MM.1S (cell line): ENCODE measurements at regions not wholly inside any gene's neighbourhood (a gene's known extent, or its start where the extent isn't known, plus 50 kb on each side); places are given as distances from the start of the nearest gene placed in this dataset.

Experiments
- DNase-seq: peaks from one replicate; pipeline ENCODE4 v3.0.0-alpha.2; 2015
- H2AFZ ChIP-seq: fragments of 300-600 bp; sonication (generic); 2 replicates; pipeline ENCODE4 v1.6.0; 2016; ENCODE audit warnings: antibody characterized with exemption, low read length
- H3F3A ChIP-seq: fragments of 300-600 bp; sonication (generic); 2 replicates; pipeline ENCODE4 v1.6.1; 2016; ENCODE audit warnings: mild to moderate bottlenecking, antibody characterized with exemption, low read length, moderate library complexity, mixed read lengths; ENCODE audit not compliant: insufficient read depth
- H3K27ac ChIP-seq: fragments of 300-600 bp; sonication (generic); 2 replicates; pipeline ENCODE4 v1.5.1; 2016; ENCODE audit warnings: mild to moderate bottlenecking, low read length
- H3K27me3 ChIP-seq: fragments of 300-600 bp; sonication (generic); replicated peaks from 2 replicates; pipeline ENCODE4 v1.6.0; 2016; ENCODE audit warnings: low read length; ENCODE audit not compliant: insufficient read depth
- H3K36me3 ChIP-seq: fragments of 300-600 bp; sonication (generic); replicated peaks from 2 replicates; pipeline ENCODE4 v1.6.1; 2016; ENCODE audit warnings: mild to moderate bottlenecking, low read length, mixed read lengths; ENCODE audit not compliant: insufficient read depth
- H3K4me1 ChIP-seq: fragments of 300-600 bp; sonication (generic); 2 replicates; pipeline ENCODE4 v1.6.1; 2016; ENCODE audit warnings: low read length, mixed read lengths
- H3K4me2 ChIP-seq: fragments of 300-600 bp; sonication (generic); 2 replicates; pipeline ENCODE4 v1.6.0; 2016; ENCODE audit warnings: low read depth, low read length
- H3K4me3 ChIP-seq: fragments of 300-600 bp; sonication (generic); 2 replicates; pipeline ENCODE4 v1.5.1; 2016; ENCODE audit warnings: low read length, mixed read lengths
- H3K79me2 ChIP-seq: fragments of 300-600 bp; sonication (generic); 2 replicates; pipeline ENCODE4 v1.6.1; 2016; ENCODE audit warnings: mixed run types, low read length, mixed read lengths
- H3K9ac ChIP-seq: fragments of 300-600 bp; sonication (generic); 2 replicates; pipeline ENCODE4 v1.6.1; 2016; ENCODE audit warnings: low read length, mixed read lengths
- H3K9me2 ChIP-seq: fragments of 300-600 bp; sonication (generic); replicated peaks from 2 replicates; pipeline ENCODE4 v1.6.1; 2016; ENCODE audit warnings: mild to moderate bottlenecking, low read length, mixed read lengths; ENCODE audit not compliant: insufficient read depth
- H3K9me3 ChIP-seq: fragments of 300-600 bp; sonication (generic); replicated peaks from 2 replicates; pipeline ENCODE4 v1.6.1; 2016; ENCODE audit warnings: mild to moderate bottlenecking, low read length, mixed read lengths; ENCODE audit not compliant: insufficient read depth
- H4K20me1 ChIP-seq: fragments of 300-600 bp; sonication (generic); 2 replicates; pipeline ENCODE4 v1.6.1; 2016; ENCODE audit warnings: mild to moderate bottlenecking, low read length, moderate library complexity, mixed read lengths; ENCODE audit not compliant: insufficient read depth
- CTCF ChIP-seq: fragments of 300-600 bp; sonication (generic); IDR thresholded peaks from 2 replicates; pipeline ENCODE4 v1.5.1; 2016; ENCODE audit warnings: antibody characterized with exemption, low read length, mixed read lengths
- EZH2 ChIP-seq: fragments of 300-600 bp; sonication (generic); optimal IDR thresholded peaks from 2 replicates; pipeline ENCODE3; 2017; ENCODE audit warnings: low read depth, mild to moderate bottlenecking, antibody characterized with exemption, low read length, mixed read lengths
- EZH2phosphoT487 ChIP-seq: fragments of 300-600 bp; sonication (generic); IDR thresholded peaks from 2 replicates; pipeline ENCODE4 v1.6.1; 2018; ENCODE audit warnings: antibody characterized with exemption, low read length

DNA sequence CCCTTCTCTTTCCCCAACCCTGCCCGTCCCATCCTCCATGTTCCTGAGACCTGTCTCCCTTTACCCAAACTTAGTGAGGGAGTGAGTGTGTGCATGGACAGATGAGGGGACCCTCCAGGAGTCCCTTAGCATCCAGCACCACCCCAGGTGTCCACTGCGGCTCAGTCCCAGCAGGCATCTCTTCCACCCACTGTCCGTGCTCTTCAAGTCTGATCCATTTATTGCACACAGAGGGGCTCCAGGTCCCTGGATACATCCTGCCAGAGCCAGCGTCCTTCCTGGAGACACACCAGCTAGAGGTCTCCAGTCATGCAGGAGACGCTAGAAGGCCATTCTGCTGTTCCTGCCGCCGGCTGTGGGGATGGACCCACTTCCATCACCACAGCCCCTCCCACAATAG, 239.2 kb downstream of the ADGRD1 start:
- Histone ChIP-seq H4K20me1 (no peaks in the 10 kb centered on the region), H3K36me3 (no peaks in the 10 kb centered on the region), H3K9me2 (no peaks in the 10 kb centered on the region), H3K27ac (no peak overlapping the region), H3K4me1 (no peaks in the 10 kb centered on the region), H3K9ac (no peak overlapping the region), H3F3A (no peaks in the 10 kb centered on the region), H3K9me3 (no peaks in the 10 kb centered on the region), H3K4me2 (no peak overlapping the region), H3K4me3 (no peak overlapping the region), H3K27me3 (no peaks in the 10 kb centered on the region), H3K79me2 (no peaks in the 10 kb centered on the region), H2AFZ (no peak overlapping the region)
- TF ChIP-seq EZH2phosphoT487 (no peak), EZH2 (no peak), CTCF (no peak)
- no peak for DNase-seq

- H3F3A ChIP-seq = no peaks in the 10 kb centered on the region
- no peaks in the 10 kb centered on the region for H3K36me3 ChIP-seq
- H3K79me2 ChIP-seq = no peaks in the 10 kb centered on the region
- TF ChIP-seq CTCF = no peak
- TF ChIP-seq EZH2phosphoT487 = no peak
- TF ChIP-seq EZH2 = no peak
- no peak overlapping the region for H2AFZ ChIP-seq
- H3K9me3 ChIP-seq = no peaks in the 10 kb centered on the region
- no peak overlapping the region for H3K9ac ChIP-seq
- no peaks in the 10 kb centered on the region for H3K27me3 ChIP-seq
- no peaks in the 10 kb centered on the region for H3K4me1 ChIP-seq
- no peaks in the 10 kb centered on the region for H3K9me2 ChIP-seq
- H3K4me3 ChIP-seq = no peak overlapping the region
- H4K20me1 ChIP-seq = no peaks in the 10 kb centered on the region
- DNase-seq = no peak
- no peak overlapping the region for H3K27ac ChIP-seq
- H3K4me2 ChIP-seq = no peak overlapping the region
Observed at GRCh38 chr12:131194166-131194565, 240.5 kb downstream of the ADGRD1 start.

DNA sequence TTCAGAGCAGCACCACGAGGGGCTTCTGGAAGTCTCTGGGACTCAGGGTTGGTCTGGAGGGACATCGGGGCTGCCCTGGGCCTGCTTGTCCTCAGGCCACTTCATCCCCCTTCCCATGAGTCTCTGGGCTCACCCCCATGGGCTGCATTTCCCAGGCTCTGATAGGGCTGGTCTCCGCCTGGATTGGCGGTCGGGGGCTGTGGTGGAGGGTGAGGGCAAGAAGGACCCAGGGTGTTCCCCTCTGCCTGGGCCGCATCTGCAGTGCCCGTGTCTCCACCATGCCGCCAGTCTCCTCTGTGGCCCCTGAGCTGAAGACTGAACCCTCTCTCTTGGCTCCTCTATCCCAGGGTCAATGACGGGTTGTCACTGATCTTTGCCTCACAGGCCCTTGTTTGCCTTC, 242.1 kb downstream of the ADGRD1 start:
- Histone ChIP-seq H2AFZ (no peak overlapping the region), H3K27me3 (no peaks in the 10 kb centered on the region)

More for the DNA sequence above, 242.1 kb downstream of the ADGRD1 start:
- Histone ChIP-seq H3F3A (no peaks in the 10 kb centered on the region), H3K4me2 (no peak overlapping the region), H3K27ac (no peak overlapping the region), H3K4me1 (no peaks in the 10 kb centered on the region), H3K9ac (no peak overlapping the region), H3K36me3 (no peaks in the 10 kb centered on the region), H3K79me2 (no peaks in the 10 kb centered on the region), H3K9me2 (no peaks in the 10 kb centered on the region), H3K4me3 (no peak overlapping the region), H4K20me1 (no peaks in the 10 kb centered on the region), H3K9me3 (no peaks in the 10 kb centered on the region)
- TF ChIP-seq CTCF (no peak), EZH2phosphoT487 (no peak), EZH2 (no peak)
- no peak for DNase-seq
